DND-41 (cell line): ENCODE measurements at regions not wholly inside any gene's neighbourhood (a gene's known extent, or its start where the extent isn't known, plus 50 kb on each side); places are given as distances from the start of the nearest gene placed in this dataset.

ENCODE experiments used
- ATAC-seq: fragments of 200-7000 bp; cut with Tn5 transposase; 3 replicates; pipeline ENCODE4 v1.9.1; 2021; ENCODE audit warnings: low read depth; ENCODE audit not compliant: insufficient read depth
- DNase-seq: peaks from one replicate; pipeline ENCODE4 v3.0.0-alpha.2; 2020
- H2AFZ ChIP-seq: 2 replicates; pipeline ENCODE4 v1.6.0; 2012; ENCODE audit warnings: low read depth, low read length
- H3K27ac ChIP-seq: 2 replicates; pipeline ENCODE4 v1.5.1; 2012; ENCODE audit warnings: low read length, inconsistent platforms
- H3K27me3 ChIP-seq: fragments of 200-600 bp; sonication (generic); 2 replicates; pipeline ENCODE4 v1.6.0; 2012; ENCODE audit warnings: low read length, mild to moderate bottlenecking, inconsistent platforms; ENCODE audit not compliant: insufficient read depth, poor library complexity
- H3K36me3 ChIP-seq: 2 replicates; pipeline ENCODE4 v1.5.1; 2012; ENCODE audit warnings: low read length, inconsistent platforms; ENCODE audit not compliant: insufficient read depth
- H3K4me1 ChIP-seq: 2 replicates; pipeline ENCODE4 v1.5.1; 2012; ENCODE audit warnings: mild to moderate bottlenecking, low read length; ENCODE audit not compliant: insufficient read depth
- H3K4me2 ChIP-seq: 2 replicates; pipeline ENCODE4 v1.6.0; 2012; ENCODE audit warnings: mild to moderate bottlenecking, moderate library complexity, low read length, inconsistent platforms; ENCODE audit not compliant: insufficient read depth
- H3K4me3 ChIP-seq, 2 experiments: fragments of 200-600 bp in 1 of 2; shearing (Covaris generic) in 1 of 2; 2 replicates each; pipeline ENCODE4 v1.5.1; 2012 to 2016; ENCODE audit warnings: inconsistent platforms in 2 of 2, low read length in 2 of 2, mild to moderate bottlenecking in 2 of 2, low read depth in 1 of 2, moderate library complexity in 1 of 2
- H3K79me2 ChIP-seq: 2 replicates; pipeline ENCODE4 v1.6.0; 2012; ENCODE audit warnings: low read length, inconsistent platforms; ENCODE audit not compliant: insufficient read depth
- H3K9ac ChIP-seq: 2 replicates; pipeline ENCODE4 v1.6.0; 2012; ENCODE audit warnings: low read depth, mild to moderate bottlenecking, inconsistent platforms, low read length, moderate library complexity
- H3K9me3 ChIP-seq: 2 replicates; pipeline ENCODE4 v1.5.1; 2012; ENCODE audit warnings: low read length, moderate library complexity, mild to moderate bottlenecking, inconsistent platforms; ENCODE audit not compliant: insufficient read depth, severe bottlenecking
- H4K20me1 ChIP-seq: 2 replicates; pipeline ENCODE4 v1.6.0; 2012; ENCODE audit warnings: low read length; ENCODE audit not compliant: insufficient read depth
- EZH2 ChIP-seq: IDR thresholded peaks from 3 replicates; pipeline ENCODE4 v1.6.1; 2012; ENCODE audit warnings: borderline replicate concordance, low read depth, mild to moderate bottlenecking, moderate library complexity, low read length, inconsistent platforms; ENCODE audit not compliant: severe bottlenecking
- TF ChIP-seq, protein P1 (sequence below): IDR thresholded peaks from 2 replicates; pipeline ENCODE4 v1.5.1; 2012; ENCODE audit warnings: borderline replicate concordance, low read length, moderate library complexity, mild to moderate bottlenecking; ENCODE audit not compliant: poor library complexity, severe bottlenecking; ENCODE audit errors: extremely low read depth

DNA sequence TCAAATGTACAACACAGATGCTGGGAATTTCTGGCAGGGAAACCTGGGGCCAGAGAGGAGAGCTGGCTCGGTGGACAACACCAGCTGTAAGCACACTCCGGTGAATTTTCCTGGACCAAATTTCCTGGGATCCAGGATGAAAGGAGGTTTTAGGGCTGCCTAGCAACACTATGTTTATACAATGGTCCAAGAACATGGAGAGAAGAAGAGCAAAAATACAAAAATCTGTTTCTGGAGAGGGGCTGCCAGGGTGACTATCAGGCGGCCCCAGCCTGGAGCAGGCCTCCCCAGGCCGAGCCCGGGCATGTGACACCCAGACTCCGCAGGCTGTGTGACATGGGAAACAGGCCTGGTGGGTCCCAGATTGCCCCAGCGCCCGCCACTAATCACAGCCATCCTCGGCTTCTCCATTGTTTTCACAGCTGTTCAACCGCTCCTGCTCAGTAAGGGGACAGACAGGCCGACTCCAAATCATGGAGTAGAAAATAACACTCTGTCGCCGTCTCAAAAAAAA, 336.0 kb upstream of the NFIA start:
- no peak overlapping the region for H3K27ac ChIP-seq
- H3K36me3 ChIP-seq, result no peaks in the 10 kb centered on the region
- no peaks in the 10 kb centered on the region for H3K9me3 ChIP-seq
- TF ChIP-seq, protein P1, sequence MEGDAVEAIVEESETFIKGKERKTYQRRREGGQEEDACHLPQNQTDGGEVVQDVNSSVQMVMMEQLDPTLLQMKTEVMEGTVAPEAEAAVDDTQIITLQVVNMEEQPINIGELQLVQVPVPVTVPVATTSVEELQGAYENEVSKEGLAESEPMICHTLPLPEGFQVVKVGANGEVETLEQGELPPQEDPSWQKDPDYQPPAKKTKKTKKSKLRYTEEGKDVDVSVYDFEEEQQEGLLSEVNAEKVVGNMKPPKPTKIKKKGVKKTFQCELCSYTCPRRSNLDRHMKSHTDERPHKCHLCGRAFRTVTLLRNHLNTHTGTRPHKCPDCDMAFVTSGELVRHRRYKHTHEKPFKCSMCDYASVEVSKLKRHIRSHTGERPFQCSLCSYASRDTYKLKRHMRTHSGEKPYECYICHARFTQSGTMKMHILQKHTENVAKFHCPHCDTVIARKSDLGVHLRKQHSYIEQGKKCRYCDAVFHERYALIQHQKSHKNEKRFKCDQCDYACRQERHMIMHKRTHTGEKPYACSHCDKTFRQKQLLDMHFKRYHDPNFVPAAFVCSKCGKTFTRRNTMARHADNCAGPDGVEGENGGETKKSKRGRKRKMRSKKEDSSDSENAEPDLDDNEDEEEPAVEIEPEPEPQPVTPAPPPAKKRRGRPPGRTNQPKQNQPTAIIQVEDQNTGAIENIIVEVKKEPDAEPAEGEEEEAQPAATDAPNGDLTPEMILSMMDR, result no peak
- no peak for TF ChIP-seq EZH2
- DNase-seq (no peak), ATAC-seq (no peak)
- no peaks in the 10 kb centered on the region for H4K20me1 ChIP-seq
- H3K4me1 ChIP-seq, result no peaks in the 10 kb centered on the region
- no peaks in the 10 kb centered on the region for H3K27me3 ChIP-seq
- no peak overlapping the region for H2AFZ ChIP-seq
- H3K4me3 ChIP-seq, result no peak overlapping the region
- no peak overlapping the region for H3K4me2 ChIP-seq
- H3K79me2 ChIP-seq, result no peaks in the 10 kb centered on the region
- no peak overlapping the region for H3K9ac ChIP-seq

DNA sequence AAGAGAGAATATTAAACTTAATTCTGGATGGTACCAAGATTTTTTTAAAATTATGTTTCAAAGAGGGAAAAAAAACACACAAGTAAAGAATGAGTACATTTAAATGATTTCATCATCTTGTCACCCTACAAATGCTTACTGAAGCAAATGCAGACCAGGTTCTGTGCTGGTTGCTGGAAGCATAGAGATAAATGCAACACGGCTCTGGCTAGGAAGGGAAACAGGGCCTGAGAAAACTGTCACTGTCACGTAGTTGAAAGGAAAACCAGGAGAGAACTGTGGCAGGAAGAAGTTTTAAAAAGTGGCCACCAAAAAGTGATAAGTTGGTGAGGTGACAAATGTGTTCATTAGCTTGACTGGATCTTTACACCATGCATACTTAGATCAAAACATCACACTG, 336.9 kb upstream of the NFIA start:
- Histone ChIP-seq H3K9ac (no peak overlapping the region), H2AFZ (no peak overlapping the region), H3K4me1 (no peaks in the 10 kb centered on the region), H3K9me3 (no peaks in the 10 kb centered on the region), H3K36me3 (no peaks in the 10 kb centered on the region), H4K20me1 (no peaks in the 10 kb centered on the region), H3K27me3 (no peaks in the 10 kb centered on the region), H3K27ac (no peak overlapping the region), H3K4me3 (no peak overlapping the region), H3K79me2 (no peaks in the 10 kb centered on the region), H3K4me2 (no peak overlapping the region)
- DNase-seq (no peak), ATAC-seq (no peak)
- TF ChIP-seq, protein P1, result no peak
- no peak for TF ChIP-seq EZH2

DNA sequence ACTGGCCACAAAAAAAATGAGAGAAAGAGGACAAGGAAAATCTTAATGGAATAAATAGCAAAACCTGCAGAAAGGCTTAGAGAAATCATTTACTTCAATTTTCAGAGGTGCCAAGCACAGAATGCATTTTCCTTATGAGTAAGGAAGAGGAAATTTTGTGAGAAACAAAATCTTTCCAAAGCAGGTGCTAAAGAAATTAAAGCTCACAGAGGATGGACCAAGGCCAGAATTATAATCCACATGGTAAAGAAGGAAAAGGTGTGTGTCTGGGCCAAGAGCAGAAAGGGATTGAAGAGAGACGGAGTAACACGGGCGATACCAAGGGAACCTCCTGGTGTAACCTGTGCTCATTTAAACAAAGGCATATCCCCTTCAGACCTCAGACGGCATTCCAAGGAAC, 340.0 kb upstream of the NFIA start:
- Histone ChIP-seq H3K4me1 (no peaks in the 10 kb centered on the region), H3K9me3 (no peaks in the 10 kb centered on the region), H3K9ac (no peak overlapping the region), H3K4me2 (no peak overlapping the region), H3K27ac (no peak overlapping the region), H3K27me3 (no peaks in the 10 kb centered on the region), H3K79me2 (no peaks in the 10 kb centered on the region), H2AFZ (no peak overlapping the region), H4K20me1 (no peaks in the 10 kb centered on the region), H3K4me3 (no peak overlapping the region), H3K36me3 (no peaks in the 10 kb centered on the region)
- TF ChIP-seq EZH2, result no peak
- TF ChIP-seq, protein P1, result no peak
- ATAC-seq (no peak), DNase-seq (no peak)

DNA sequence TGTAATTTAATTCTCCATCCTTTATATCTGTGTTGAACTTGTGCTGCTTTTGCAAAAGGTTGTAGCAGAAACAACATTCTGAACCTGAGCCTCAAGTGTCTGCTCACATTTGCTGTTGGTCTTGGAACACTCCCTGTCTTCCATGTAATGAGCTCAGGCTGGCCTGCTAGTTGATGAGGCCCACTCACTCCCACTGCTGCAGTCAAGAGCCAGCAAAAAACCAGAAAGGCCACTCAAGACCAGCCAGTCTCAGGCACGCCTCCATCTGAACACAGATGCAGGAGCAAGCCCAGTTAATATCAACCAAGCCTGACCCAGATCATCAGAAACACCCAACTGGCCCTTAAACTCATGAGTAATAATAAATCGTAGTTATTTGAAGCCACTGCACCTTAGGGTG, 342.2 kb upstream of the NFIA start:
- no peak overlapping the region for H3K4me2 ChIP-seq
- H3K36me3 ChIP-seq, result no peaks in the 10 kb centered on the region
- H4K20me1 ChIP-seq, result no peaks in the 10 kb centered on the region
- no peaks in the 10 kb centered on the region for H3K4me1 ChIP-seq
- DNase-seq (no peak), ATAC-seq (no peak)
- H2AFZ ChIP-seq, result no peak overlapping the region
- H3K9me3 ChIP-seq, result no peaks in the 10 kb centered on the region
- H3K27me3 ChIP-seq, result no peaks in the 10 kb centered on the region
- TF ChIP-seq EZH2, result no peak
- TF ChIP-seq, protein P1, result no peak
- no peak overlapping the region for H3K9ac ChIP-seq
- no peak overlapping the region for H3K27ac ChIP-seq
- no peak overlapping the region for H3K4me3 ChIP-seq
- H3K79me2 ChIP-seq, result no peaks in the 10 kb centered on the region
